Uterus (tissue), 3 donors: ENCODE measurements at regions not wholly inside any gene's neighbourhood (a gene's known extent, or its start where the extent isn't known, plus 50 kb on each side); places are given as distances from the start of the nearest gene placed in this dataset.

ENCODE experiments used
- DNase-seq, 2 donors: peaks; one replicate each; pipeline ENCODE4 v3.0.0-alpha.2; 2019 to 2020
- H3K27ac ChIP-seq, 2 donors: fragments of 200-600 bp; sonication (generic); 1 replicate in 1 of 2; 2 replicates in 1 of 2; pipeline ENCODE4 v1.5.1; 2016 to 2018
- H3K27me3 ChIP-seq, 2 donors: fragments of 200-600 bp; sonication (generic); one replicate each; pipeline ENCODE4 v1.5.1; 2018 to 2019; ENCODE audit warnings: control low read depth in 1 of 2
- H3K36me3 ChIP-seq, 2 donors: fragments of 200-600 bp; sonication (generic); one replicate each; pipeline ENCODE4 v1.5.1; 2019; ENCODE audit warnings: control low read depth in 1 of 2
- H3K4me1 ChIP-seq, 2 donors: fragments of 200-600 bp; sonication (generic); one replicate each; pipeline ENCODE4 v1.5.1; 2018 to 2019; ENCODE audit warnings: control low read depth in 1 of 2
- H3K4me3 ChIP-seq, 2 donors: fragments of 200-600 bp; sonication (generic); 1 replicate in 1 of 2; 2 replicates in 1 of 2; pipeline ENCODE4 v1.5.1; 2018 to 2019; ENCODE audit warnings: mild to moderate bottlenecking in 1 of 2
- H3K9me3 ChIP-seq, 2 donors: fragments of 200-600 bp; sonication (generic); one replicate each; pipeline ENCODE4 v1.5.1; 2019; ENCODE audit warnings: control low read depth in 1 of 2
- CTCF ChIP-seq, 4 experiments: fragments of 200-600 bp in 2 of 4; fragments of 450-650 bp in 2 of 4; sonication (generic) in 2 of 4; IDR thresholded peaks; one replicate each; pipeline ENCODE4 v1.5.1; 2016 to 2019; ENCODE audit warnings: antibody characterized with exemption in 4 of 4, mild to moderate bottlenecking in 2 of 4, moderate library complexity in 1 of 4
- POLR2A ChIP-seq, 2 donors: fragments of 450-650 bp; IDR thresholded peaks; one replicate each; pipeline ENCODE4 v1.6.1; 2016; ENCODE audit warnings: antibody characterized with exemption in 2 of 2, mild to moderate bottlenecking in 1 of 2, moderate library complexity in 1 of 2
- intact Hi-C: fragments of 100-400 bp; cut with DNase I; formaldehyde crosslinking; loops from one replicate; pipeline ENCODE4 v1.15.1; 2023; ENCODE audit warnings: low total_unique reads
- donor health status: DM: yes; HTN: yes; CAD: no.

DNA sequence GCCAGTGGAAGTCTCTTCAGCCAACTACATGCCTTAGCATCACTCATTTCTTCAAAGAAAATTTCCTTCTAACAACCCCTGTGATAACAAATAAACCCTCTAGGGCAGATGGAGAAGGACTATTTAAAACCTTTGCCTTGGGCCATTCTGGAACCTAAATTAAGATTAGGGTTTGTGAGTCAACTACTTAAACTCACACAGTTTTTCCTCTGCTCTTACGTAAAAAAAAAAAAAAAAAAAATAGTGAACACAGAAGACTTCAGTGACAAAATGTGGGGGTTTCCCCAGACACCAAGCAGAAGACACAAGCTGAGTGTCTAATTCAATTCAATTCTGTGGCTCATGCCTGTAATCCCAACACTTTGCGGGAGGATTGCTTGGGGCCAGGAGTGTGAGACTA is 65.8 kb upstream of the ERCC6L2 start:
- no peaks in the 10 kb centered on the region for H3K4me1 ChIP-seq
- intact Hi-C loops = no loop called here

DNA sequence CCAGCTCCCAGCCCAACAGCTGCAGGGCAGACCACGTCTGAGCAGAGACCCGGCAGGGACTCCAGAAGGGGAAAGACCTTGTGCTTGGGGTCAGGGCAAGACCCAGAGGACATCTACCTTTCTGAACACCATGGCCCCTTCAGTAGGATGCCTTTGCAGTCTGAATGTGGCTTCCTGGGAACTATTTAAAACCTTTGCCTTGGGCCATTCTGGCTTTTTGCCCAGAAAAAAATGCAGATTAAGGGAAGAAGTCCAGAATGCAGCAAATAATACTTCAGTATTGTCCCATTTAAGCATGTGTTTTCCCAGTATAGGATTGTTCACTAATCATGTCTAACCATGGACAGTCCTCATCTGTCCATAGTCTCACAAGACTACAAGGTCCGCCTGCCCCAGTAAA is 67.5 kb upstream of the ERCC6L2 start:
- no peak for TF ChIP-seq POLR2A (IDR thresholded peaks at IDR 0.05)
- TF ChIP-seq CTCF (IDR thresholded peaks at IDR 0.05) = no peak
- Histone ChIP-seq H3K27me3 (no peaks in the 10 kb centered on the region), H3K4me3 (no peak overlapping the region), H3K27ac (peak overlapping the region in 1 of 2 donors; percentile 10), H3K36me3 (no peaks in the 10 kb centered on the region), H3K4me1 (no peaks in the 10 kb centered on the region), H3K9me3 (no peaks in the 10 kb centered on the region)
- intact Hi-C loops = no loop called here
- DNase-seq = no peak

More for the DNA sequence above, 65.8 kb upstream of the ERCC6L2 start:
- H3K9me3 ChIP-seq = no peaks in the 10 kb centered on the region
- no peak overlapping the region for H3K27ac ChIP-seq
- TF ChIP-seq CTCF (IDR thresholded peaks at IDR 0.05) = no peak
- TF ChIP-seq POLR2A (IDR thresholded peaks at IDR 0.05) = no peak
- DNase-seq = no peak
- no peaks in the 10 kb centered on the region for H3K36me3 ChIP-seq
- H3K27me3 ChIP-seq = no peaks in the 10 kb centered on the region
- no peak overlapping the region for H3K4me3 ChIP-seq

DNA sequence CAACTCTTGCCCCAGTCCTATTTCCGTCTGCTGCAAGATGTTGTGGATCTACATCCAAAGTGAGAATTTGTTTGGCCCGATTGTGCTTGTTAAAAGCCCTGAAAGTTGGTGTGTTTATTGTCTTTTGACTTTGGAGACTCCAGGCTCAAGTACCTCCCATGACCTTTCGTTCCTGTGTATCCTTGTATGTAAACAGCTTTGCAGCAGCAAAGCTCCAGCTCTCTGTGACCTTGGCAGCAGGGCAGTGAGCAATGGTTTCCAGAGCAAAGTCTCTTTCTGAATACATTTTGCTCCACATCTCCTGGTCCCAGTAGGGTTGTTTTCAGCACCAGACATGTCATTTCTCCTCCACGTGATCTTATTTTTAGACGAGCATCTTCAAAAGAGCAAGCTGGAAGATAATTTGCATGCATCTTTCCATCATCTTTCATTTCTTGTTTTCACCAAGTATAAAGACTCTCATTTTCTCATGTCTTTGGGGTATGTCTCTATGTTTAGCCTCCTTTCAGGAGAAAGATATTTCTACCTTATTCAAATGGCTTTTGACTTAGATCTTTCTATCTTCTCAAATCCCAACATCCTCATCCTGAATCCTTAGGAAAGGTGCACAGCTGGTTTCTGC is 68.1 kb upstream of the ERCC6L2 start:
- peak in 1 of 2 donors; percentile 19 for DNase-seq
- intact Hi-C loops = no loop called here
- Histone ChIP-seq H3K9me3 (no peaks in the 10 kb centered on the region), H3K36me3 (no peaks in the 10 kb centered on the region), H3K27me3 (no peaks in the 10 kb centered on the region), H3K4me3 (no peak overlapping the region), H3K27ac (peak overlapping the region in 1 of 2 donors; percentile 10), H3K4me1 (no peaks in the 10 kb centered on the region)
- no peak for TF ChIP-seq CTCF (IDR thresholded peaks at IDR 0.05)

GRCh38 chr9:95803197-95803596 is 72.3 kb upstream of the ERCC6L2 start:
- no peaks in the 10 kb centered on the region for H3K4me1 ChIP-seq
- H3K27ac ChIP-seq = no peak overlapping the region
- intact Hi-C loops = no loop called here
- H3K9me3 ChIP-seq = no peaks in the 10 kb centered on the region
- no peaks in the 10 kb centered on the region for H3K36me3 ChIP-seq
- H3K4me3 ChIP-seq = no peak overlapping the region
- H3K27me3 ChIP-seq = no peaks in the 10 kb centered on the region
- no peak for DNase-seq
- no peak for TF ChIP-seq CTCF (IDR thresholded peaks at IDR 0.05)
- no peak for TF ChIP-seq POLR2A (IDR thresholded peaks at IDR 0.05)

GRCh38 chr9:95801797-95802196 is 73.7 kb upstream of the ERCC6L2 start:
- no peaks in the 10 kb centered on the region for H3K27me3 ChIP-seq
- H3K36me3 ChIP-seq = no peaks in the 10 kb centered on the region
- no peaks in the 10 kb centered on the region for H3K4me1 ChIP-seq
- intact Hi-C loops = no loop called here
- TF ChIP-seq POLR2A (IDR thresholded peaks at IDR 0.05) = no peak
- TF ChIP-seq CTCF (IDR thresholded peaks at IDR 0.05) = no peak
- H3K4me3 ChIP-seq = no peak overlapping the region
- H3K27ac ChIP-seq = no peak overlapping the region
- no peaks in the 10 kb centered on the region for H3K9me3 ChIP-seq
- DNase-seq = no peak
